Neural crest cell (in vitro differentiated cells): ENCODE measurements at regions not wholly inside any gene's neighbourhood (a gene's known extent, or its start where the extent isn't known, plus 50 kb on each side); places are given as distances from the start of the nearest gene placed in this dataset.

Experiments used
- DNase-seq: peaks from one replicate; pipeline ENCODE4 v3.0.0; 2021; ENCODE audit warnings: low read depth, mixed read lengths, low spot score
- H3K27ac Mint-ChIP-seq: one replicate; pipeline ENCODE4 v1.8.0; 2021; ENCODE audit warnings: mild to moderate bottlenecking, mixed read lengths; ENCODE audit not compliant: unreplicated experiment
- H3K27me3 Mint-ChIP-seq: 2 replicates; pipeline ENCODE4 v1.8.0; 2021; ENCODE audit warnings: low read depth, mild to moderate bottlenecking, mixed read lengths
- H3K36me3 Mint-ChIP-seq: 2 replicates; pipeline ENCODE4 v1.8.0; 2021; ENCODE audit warnings: low read depth, mild to moderate bottlenecking, mixed read lengths
- H3K4me1 Mint-ChIP-seq: 2 replicates; pipeline ENCODE4 v1.8.0; 2021; ENCODE audit warnings: mixed read lengths
- H3K4me3 Mint-ChIP-seq: one replicate; pipeline ENCODE4 v1.8.0; 2021; ENCODE audit warnings: mild to moderate bottlenecking, mixed read lengths
- H3K9me3 Mint-ChIP-seq: 2 replicates; pipeline ENCODE4 v1.8.0; 2021; ENCODE audit warnings: mixed read lengths
- TF ChIP-seq, protein P1 (sequence below): fragments of 200-600 bp; sonication (generic); conservative IDR thresholded peaks from 2 replicates; pipeline ENCODE4 v1.5.0; 2021; ENCODE audit warnings: antibody characterized with exemption, mild to moderate bottlenecking

DNA sequence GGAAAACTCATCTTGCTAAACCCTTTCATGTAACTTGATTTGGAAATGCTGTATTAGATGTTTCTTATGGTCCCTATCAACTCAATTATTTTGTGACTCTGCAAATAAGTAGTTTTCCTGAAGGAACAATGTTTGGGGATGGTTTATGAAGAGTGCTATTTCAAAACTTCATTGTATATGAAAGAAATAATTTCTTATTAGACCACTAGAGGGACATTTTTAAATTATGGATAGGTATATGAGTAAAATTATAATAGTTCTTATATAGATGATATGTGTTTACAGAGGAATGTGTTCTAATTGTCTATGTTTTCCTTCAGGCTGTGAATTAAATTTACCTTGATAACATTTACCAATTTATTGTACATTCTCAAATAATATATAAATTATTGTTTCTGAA lies 509.4 kb upstream of the RAG2 start:
- Mint-ChIP-seq H3K27ac (no peak overlapping the region), H3K9me3 (peaks cover 5% of the 10 kb centered on the region), H3K4me3 (no peak overlapping the region), H3K36me3 (no peaks in the 10 kb centered on the region), H3K4me1 (no peaks in the 10 kb centered on the region), H3K27me3 (no peaks in the 10 kb centered on the region)
- no peak for DNase-seq
- TF ChIP-seq, protein P1, sequence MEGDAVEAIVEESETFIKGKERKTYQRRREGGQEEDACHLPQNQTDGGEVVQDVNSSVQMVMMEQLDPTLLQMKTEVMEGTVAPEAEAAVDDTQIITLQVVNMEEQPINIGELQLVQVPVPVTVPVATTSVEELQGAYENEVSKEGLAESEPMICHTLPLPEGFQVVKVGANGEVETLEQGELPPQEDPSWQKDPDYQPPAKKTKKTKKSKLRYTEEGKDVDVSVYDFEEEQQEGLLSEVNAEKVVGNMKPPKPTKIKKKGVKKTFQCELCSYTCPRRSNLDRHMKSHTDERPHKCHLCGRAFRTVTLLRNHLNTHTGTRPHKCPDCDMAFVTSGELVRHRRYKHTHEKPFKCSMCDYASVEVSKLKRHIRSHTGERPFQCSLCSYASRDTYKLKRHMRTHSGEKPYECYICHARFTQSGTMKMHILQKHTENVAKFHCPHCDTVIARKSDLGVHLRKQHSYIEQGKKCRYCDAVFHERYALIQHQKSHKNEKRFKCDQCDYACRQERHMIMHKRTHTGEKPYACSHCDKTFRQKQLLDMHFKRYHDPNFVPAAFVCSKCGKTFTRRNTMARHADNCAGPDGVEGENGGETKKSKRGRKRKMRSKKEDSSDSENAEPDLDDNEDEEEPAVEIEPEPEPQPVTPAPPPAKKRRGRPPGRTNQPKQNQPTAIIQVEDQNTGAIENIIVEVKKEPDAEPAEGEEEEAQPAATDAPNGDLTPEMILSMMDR = peak; percentile 48

DNA sequence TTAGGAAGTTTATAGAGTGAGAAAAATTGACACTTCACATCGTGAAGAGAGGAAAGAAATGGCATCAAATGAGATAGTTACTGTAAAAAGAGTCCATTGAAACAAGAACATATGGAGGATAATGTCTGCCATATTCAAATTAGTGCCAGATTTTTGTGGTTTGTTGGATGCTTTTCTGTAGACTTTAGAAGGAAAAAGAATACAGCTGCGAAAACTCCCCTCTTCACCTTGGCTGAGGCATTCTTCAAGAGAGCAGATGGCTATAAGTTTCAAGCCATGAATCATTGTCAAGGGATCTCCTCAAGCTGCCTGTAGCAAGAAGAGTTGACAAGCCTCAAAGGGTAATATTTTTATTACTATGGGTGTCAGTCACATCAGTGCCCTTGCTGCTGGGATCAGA lies 507.4 kb upstream of the RAG2 start:
- TF ChIP-seq, protein P1 = no peak
- no peaks in the 10 kb centered on the region for H3K27me3 Mint-ChIP-seq
- H3K4me3 Mint-ChIP-seq = no peak overlapping the region
- H3K36me3 Mint-ChIP-seq = no peaks in the 10 kb centered on the region
- no peaks in the 10 kb centered on the region for H3K4me1 Mint-ChIP-seq
- peaks cover 7% of the 10 kb centered on the region for H3K9me3 Mint-ChIP-seq
- DNase-seq = no peak
- no peak overlapping the region for H3K27ac Mint-ChIP-seq

- no peaks in the 10 kb centered on the region for H3K36me3 Mint-ChIP-seq
- no peak overlapping the region for H3K4me3 Mint-ChIP-seq
- H3K9me3 Mint-ChIP-seq = peaks cover 7% of the 10 kb centered on the region
These were observed 506.3 kb upstream of the RAG2 start for GRCh38 chr11:37104380-37104779.

GRCh38 chr11:37100008-37100407 lies 502.0 kb upstream of the RAG2 start:
- no peaks in the 10 kb centered on the region for H3K4me1 Mint-ChIP-seq
- H3K27ac Mint-ChIP-seq = no peak overlapping the region
- DNase-seq = no peak
- no peaks in the 10 kb centered on the region for H3K36me3 Mint-ChIP-seq
- TF ChIP-seq, protein P1 = no peak
- H3K9me3 Mint-ChIP-seq = peaks cover 7% of the 10 kb centered on the region
- no peaks in the 10 kb centered on the region for H3K27me3 Mint-ChIP-seq
- H3K4me3 Mint-ChIP-seq = no peak overlapping the region

More at GRCh38 chr11:37104380-37104779, 506.3 kb upstream of the RAG2 start:
- H3K27me3 Mint-ChIP-seq = no peaks in the 10 kb centered on the region
- H3K4me1 Mint-ChIP-seq = no peaks in the 10 kb centered on the region
- no peak for DNase-seq
- TF ChIP-seq, protein P1 = no peak
- no peak overlapping the region for H3K27ac Mint-ChIP-seq

DNA sequence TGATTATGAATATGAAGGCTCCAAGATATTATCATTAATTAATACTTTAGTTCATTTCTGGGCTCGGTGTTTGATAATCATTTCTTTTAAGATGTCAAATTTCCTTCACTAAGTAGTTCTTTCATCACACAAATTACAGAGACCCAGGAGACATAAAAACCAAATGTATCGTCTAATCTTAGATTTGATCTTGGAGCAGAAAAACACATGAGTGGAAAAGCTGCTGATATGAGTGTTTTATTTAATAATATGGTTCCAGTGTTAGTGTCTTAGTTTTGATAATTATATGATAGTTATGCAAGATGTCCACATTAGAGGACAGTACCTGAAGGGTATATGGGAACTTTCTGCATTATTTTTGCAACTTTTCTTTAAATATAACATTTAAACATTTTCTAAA lies 494.5 kb upstream of the RAG2 start:
- Mint-ChIP-seq H3K36me3 (no peaks in the 10 kb centered on the region), H3K4me1 (no peaks in the 10 kb centered on the region), H3K4me3 (no peak overlapping the region), H3K9me3 (no peaks in the 10 kb centered on the region), H3K27ac (no peak overlapping the region), H3K27me3 (no peaks in the 10 kb centered on the region)
- TF ChIP-seq, protein P1 = no peak
- DNase-seq = no peak

GRCh38 chr11:37089439-37089838 lies 491.4 kb upstream of the RAG2 start:
- H3K27me3 Mint-ChIP-seq = no peaks in the 10 kb centered on the region
- no peaks in the 10 kb centered on the region for H3K36me3 Mint-ChIP-seq
- no peak overlapping the region for H3K27ac Mint-ChIP-seq
- peaks cover 12% of the 10 kb centered on the region for H3K4me1 Mint-ChIP-seq
- no peaks in the 10 kb centered on the region for H3K9me3 Mint-ChIP-seq
- DNase-seq = no peak
- TF ChIP-seq, protein P1 = no peak
- no peak overlapping the region for H3K4me3 Mint-ChIP-seq
